Muscle layer of colon (tissue), 2 donors: ENCODE measurements at regions not wholly inside any gene's neighbourhood (a gene's known extent, or its start where the extent isn't known, plus 50 kb on each side); places are given as distances from the start of the nearest gene placed in this dataset.

Experiments
- H3K27ac ChIP-seq: one replicate; pipeline ENCODE4 v1.7.0; 2013; ENCODE audit warnings: low read depth, mild to moderate bottlenecking, low read length, moderate library complexity
- H3K27me3 ChIP-seq, 2 donors: one replicate each; pipeline ENCODE4 v1.7.0; 2013; ENCODE audit warnings: low read length in 2 of 2, mild to moderate bottlenecking in 2 of 2; ENCODE audit not compliant: insufficient read depth in 2 of 2, control insufficient read depth in 1 of 2
- H3K36me3 ChIP-seq: one replicate; pipeline ENCODE4 v1.7.0; 2013; ENCODE audit warnings: mild to moderate bottlenecking, low read length; ENCODE audit not compliant: insufficient read depth
- H3K4me1 ChIP-seq: one replicate; pipeline ENCODE4 v1.7.0; 2013; ENCODE audit warnings: mild to moderate bottlenecking, low read length; ENCODE audit not compliant: insufficient read depth
- H3K4me3 ChIP-seq, 2 donors: one replicate each; pipeline ENCODE4 v1.7.0; 2013; ENCODE audit warnings: low read length in 2 of 2, low read depth in 1 of 2, mild to moderate bottlenecking in 1 of 2, moderate library complexity in 1 of 2
- H3K9ac ChIP-seq: one replicate; pipeline ENCODE4 v1.7.0; 2013; ENCODE audit warnings: low read length
- H3K9me3 ChIP-seq: one replicate; pipeline ENCODE4 v1.7.0; 2013; ENCODE audit warnings: mild to moderate bottlenecking, low read length
- donor health status: abdominal sarcoma.
- donor health status: Adenocarcinoma of cecum.

DNA sequence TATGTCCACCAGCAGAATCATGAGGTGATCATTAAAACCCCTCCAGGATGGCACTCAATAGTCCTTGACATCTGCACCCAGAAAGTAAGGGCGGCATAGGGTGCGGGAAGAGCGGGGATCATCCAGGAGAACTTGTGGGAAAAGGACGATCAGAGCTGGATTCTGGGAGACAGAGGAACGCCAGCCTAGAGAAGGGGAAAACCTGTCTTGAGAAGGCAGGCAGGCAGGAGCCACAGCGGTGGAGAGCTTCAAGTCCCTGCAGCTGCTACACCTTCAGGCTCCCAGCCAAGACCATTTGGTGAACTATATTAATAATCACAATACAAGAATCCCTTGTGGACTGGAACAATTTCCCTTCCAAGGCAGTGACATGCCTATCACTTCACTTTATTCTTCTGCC lies 134.3 kb downstream of the BUD13 start:
- no peaks in the 10 kb centered on the region for H3K36me3 ChIP-seq
- H3K9me3 ChIP-seq = no peaks in the 10 kb centered on the region
- no peaks in the 10 kb centered on the region for H3K27me3 ChIP-seq
- no peak overlapping the region for H3K27ac ChIP-seq
- no peak overlapping the region for H3K9ac ChIP-seq
- no peak overlapping the region for H3K4me3 ChIP-seq
- no peaks in the 10 kb centered on the region for H3K4me1 ChIP-seq

DNA sequence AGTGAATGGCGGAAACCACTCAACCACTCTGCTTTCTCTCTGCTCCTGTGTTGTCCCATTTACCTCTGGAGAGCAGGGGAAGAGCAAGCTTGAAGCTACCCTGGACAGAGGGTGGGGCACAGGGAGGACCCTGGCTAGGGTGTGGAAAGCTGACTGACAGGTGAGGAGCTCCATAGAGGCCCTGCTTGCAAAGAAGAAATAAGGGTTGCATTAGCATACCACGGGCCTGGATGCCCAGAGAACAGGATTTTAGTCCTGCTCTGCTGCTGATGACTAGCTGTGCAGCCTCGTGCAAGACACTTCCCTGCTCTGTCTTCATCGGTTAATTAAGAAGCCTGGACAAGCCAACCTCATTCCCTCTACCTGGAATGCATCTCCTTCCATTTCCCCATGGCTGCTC lies 135.0 kb downstream of the BUD13 start:
- no peaks in the 10 kb centered on the region for H3K4me1 ChIP-seq
- no peaks in the 10 kb centered on the region for H3K9me3 ChIP-seq
- no peak overlapping the region for H3K9ac ChIP-seq
- no peaks in the 10 kb centered on the region for H3K36me3 ChIP-seq
- no peaks in the 10 kb centered on the region for H3K27me3 ChIP-seq
- no peak overlapping the region for H3K4me3 ChIP-seq
- no peak overlapping the region for H3K27ac ChIP-seq

DNA sequence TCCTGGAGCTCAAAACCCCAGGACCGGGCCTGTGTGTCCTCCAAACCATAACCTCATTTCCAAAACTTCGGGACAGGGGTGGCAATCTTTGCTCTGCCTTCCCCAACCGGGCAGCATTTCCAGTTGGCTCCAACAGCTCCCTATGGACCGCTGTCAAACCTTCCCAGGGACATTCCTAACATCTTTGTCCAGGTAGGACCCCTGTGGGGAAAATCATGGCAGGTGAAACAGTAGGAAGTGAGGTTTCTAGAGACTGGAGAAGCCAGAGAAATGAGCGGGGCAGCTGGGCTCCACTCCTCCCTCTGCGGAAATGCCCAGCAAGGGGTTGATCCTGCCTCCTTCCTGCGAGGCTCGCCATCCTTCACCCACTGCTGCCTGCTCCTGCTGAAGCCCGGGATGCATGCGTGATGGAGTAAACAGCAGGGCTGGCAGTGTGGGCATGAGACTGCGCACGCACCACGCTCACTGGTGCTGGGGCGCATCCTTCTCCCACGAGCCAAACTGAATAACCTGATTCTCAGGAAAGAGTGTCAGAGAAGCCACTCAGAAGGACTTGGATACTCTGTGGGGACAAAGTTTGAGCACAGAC lies 136.4 kb downstream of the BUD13 start:
- H3K36me3 ChIP-seq = no peaks in the 10 kb centered on the region
- H3K9me3 ChIP-seq = no peaks in the 10 kb centered on the region
- no peak overlapping the region for H3K4me3 ChIP-seq
- no peaks in the 10 kb centered on the region for H3K27me3 ChIP-seq
- H3K4me1 ChIP-seq = no peaks in the 10 kb centered on the region
- no peak overlapping the region for H3K27ac ChIP-seq
- no peak overlapping the region for H3K9ac ChIP-seq

DNA sequence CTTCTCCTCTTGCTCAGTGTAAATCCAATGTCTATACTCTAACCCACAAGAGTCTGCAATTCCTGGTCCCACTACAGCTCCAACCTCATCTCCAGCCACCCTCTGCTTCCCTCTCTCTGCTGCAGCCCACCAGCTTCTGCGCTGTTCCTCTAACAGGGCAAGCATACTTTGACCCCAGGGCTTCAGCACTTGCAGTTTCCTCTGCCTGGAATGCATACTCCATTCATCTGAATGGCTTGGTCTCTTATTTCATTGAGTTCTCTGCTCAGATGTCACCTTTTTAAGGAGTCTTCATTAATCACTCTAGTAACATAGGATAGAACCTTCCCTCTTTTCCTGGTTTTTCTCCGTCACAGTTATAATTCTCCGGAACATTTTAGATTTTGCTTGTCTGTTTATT lies 141.6 kb downstream of the BUD13 start:
- Histone ChIP-seq H3K27ac (no peak overlapping the region), H3K36me3 (no peaks in the 10 kb centered on the region), H3K9ac (no peak overlapping the region), H3K9me3 (no peaks in the 10 kb centered on the region), H3K4me3 (no peak overlapping the region), H3K4me1 (no peaks in the 10 kb centered on the region), H3K27me3 (no peaks in the 10 kb centered on the region)

DNA sequence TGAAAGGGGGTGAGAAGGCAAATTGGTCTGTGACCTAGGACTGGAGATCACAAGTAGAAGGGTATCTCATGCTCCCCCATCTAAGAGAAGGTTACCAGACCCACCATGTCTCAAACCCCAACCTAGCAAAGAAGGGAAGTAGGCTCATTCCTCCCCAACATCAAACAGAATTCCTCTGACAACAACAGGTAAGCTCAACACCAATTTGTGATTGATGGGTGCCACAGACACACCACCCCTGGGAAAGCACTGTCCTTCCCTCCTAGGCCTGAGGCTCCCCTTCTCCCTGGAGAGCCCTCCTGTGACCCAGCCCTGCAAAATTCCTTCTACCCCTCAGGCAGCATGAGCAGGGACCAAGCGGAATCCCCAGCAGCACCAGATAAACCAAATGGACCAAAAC lies 154.3 kb downstream of the BUD13 start:
- Histone ChIP-seq H3K27me3 (no peaks in the 10 kb centered on the region), H3K27ac (no peak overlapping the region), H3K9me3 (no peaks in the 10 kb centered on the region), H3K36me3 (no peaks in the 10 kb centered on the region), H3K4me3 (no peak overlapping the region), H3K4me1 (no peaks in the 10 kb centered on the region), H3K9ac (no peak overlapping the region)

DNA sequence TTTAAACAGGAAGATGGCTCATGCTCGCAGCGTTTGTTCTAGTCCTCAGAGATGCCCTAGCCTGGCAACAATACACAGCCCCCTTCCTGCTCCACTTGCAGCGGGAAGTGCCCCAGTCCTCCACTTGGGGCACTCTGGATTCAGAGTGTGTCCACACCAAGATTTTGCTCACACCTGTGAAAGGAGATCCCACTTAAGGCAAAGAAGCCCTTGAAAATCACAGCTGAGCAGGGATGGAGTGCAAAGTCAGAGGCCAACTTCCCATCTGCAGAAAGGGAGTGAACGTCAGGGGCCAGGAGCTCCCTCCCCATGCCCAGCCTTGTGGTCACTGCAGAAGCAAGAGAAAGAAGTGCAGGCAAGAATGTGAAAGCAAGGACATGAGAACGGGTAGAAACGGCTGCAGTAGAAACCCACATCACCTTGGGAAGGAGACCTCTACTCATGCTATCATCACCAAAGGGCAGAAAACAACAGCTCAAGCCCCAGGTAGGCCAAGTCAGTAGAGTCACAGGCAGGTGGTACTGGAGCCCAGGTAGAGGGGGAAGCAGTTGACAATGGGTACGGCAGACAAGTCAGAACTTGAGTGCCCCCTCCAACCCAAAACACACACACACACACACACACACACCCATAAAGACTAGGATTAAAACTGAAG lies 157.4 kb downstream of the BUD13 start:
- Histone ChIP-seq H3K9me3 (no peaks in the 10 kb centered on the region), H3K4me1 (no peaks in the 10 kb centered on the region), H3K36me3 (no peaks in the 10 kb centered on the region), H3K27ac (no peak overlapping the region), H3K27me3 (no peaks in the 10 kb centered on the region), H3K4me3 (no peak overlapping the region), H3K9ac (no peak overlapping the region)

DNA sequence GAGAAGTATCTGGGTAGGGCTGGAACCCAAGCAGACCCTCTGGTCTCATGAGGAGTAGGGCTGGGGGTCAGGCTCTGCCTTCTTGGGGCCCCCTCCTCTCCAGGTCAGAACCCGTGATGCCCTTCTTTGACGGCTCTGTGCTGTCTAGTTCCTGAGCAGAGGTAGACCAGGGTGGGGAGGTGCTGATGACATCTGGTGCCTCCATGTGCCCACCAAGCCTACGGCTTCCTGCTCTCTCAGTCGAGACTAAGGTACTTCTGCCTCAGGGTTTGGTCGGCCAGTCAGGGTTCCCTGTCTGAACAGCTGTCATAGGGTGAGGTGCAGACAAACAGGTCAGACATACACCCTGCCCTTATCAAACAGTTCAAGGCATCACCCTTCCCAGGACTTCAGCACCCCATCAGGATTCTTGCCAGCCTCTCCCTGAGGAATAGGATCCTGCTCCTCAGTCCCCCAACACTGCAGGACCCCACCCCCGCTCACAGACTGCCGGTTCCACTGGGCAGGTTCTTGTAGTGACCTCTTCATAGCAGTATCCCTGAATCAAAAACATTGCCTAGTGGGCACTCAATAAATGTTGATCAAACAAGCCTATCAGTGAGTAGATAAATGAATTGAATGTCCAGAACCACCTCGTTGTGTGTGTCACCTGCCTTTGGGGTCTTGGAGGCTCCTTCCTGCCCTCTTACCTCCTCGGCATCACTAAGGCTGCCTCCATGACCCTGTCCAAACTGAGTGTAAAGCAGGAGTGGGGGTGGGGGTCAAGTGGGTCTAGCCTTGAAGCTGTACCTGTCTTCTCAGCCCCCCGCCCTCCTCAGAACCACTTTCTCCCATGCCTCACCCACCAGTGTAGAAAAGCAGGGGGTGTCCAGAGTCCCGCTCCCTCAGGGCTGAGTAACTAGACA lies 158.2 kb downstream of the BUD13 start:
- Histone ChIP-seq H3K36me3 (no peaks in the 10 kb centered on the region), H3K27me3 (no peaks in the 10 kb centered on the region), H3K4me3 (no peak overlapping the region), H3K9ac (no peak overlapping the region), H3K27ac (no peak overlapping the region), H3K9me3 (no peaks in the 10 kb centered on the region), H3K4me1 (no peaks in the 10 kb centered on the region)

DNA sequence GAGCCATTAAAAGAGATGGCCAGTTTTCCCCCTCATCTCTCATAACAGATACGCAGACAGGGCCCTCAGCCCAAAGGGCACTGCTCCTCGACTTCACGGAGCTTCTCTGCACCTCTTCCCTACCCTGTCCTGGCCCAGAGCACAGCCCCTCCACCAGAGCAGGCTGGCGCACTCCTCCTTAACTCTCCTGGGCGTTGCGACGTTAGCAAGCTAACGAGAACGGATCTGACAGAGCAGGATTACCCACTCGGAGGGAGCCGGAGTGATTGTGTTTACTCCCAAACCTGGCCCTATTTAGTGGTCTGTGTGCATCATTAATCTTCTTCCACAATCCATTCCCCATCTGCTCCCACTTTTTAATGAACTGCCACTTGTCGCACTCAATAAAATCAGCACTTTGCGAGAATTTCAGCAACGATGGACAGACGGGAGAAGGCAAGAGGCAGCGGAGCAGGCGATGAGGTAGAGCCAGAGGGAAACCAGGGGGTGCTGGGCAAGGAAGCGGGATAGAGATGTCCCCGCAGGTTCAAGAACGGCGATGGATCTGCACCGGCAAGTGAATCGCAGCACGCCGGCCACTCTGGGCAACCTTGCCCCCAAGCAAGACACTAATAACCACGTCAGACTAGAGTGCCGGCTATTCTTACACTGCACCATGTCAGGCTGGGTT lies 159.4 kb downstream of the BUD13 start:
- H3K27ac ChIP-seq = no peak overlapping the region
- no peaks in the 10 kb centered on the region for H3K36me3 ChIP-seq
- no peaks in the 10 kb centered on the region for H3K27me3 ChIP-seq
- no peaks in the 10 kb centered on the region for H3K4me1 ChIP-seq
- no peak overlapping the region for H3K9ac ChIP-seq
- H3K4me3 ChIP-seq = no peak overlapping the region
- H3K9me3 ChIP-seq = no peaks in the 10 kb centered on the region

DNA sequence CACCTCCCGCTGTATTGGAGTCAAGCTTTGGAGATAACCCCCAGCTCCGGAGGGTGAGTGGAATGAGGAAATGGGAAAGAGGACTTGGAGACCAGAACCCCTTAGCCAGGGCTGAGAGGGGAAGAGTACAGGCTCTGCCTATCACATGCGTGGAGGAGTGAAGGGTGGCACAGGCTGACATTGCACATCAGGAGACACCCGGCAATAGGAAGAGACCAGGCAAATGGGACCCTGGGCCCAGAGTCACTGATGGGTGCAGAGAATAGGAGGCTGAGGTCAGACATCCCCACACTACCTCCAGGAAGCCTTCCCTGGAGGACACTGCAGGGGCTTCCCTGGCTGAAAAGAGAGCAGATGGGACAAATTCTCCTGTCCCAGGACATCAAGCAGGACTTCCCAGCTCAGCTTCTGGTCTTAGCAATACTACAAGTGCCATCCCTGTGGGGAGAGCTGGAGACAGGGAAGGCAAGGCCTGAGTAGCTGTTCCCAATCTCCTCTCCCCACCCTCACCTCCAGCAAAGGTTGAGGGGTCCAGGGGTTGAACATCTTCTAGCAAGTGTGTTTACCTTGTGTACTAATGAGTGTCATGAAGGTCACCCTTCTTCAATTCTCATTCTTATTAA lies 160.7 kb downstream of the BUD13 start:
- H3K36me3 ChIP-seq = no peaks in the 10 kb centered on the region
- H3K9me3 ChIP-seq = no peaks in the 10 kb centered on the region

DNA sequence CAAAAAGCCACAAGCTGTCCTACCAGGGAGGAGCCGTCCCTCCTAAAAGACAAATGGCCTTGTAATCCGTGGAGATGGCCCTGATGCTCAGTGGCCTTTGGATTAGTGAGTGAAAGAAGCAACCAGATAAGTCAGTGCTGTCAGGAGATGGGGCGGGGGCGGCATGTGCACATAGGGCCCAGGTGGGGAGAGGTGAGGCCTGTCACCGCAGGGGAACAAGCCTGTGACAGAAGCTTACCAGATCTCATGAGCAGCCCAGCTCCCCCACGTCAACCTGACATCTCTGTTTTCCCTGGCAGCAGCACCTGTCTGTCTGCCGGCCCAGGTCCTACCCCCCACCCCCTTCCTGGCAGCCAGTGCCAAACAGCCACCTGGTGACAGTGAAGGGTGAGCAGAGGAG lies 162.6 kb downstream of the BUD13 start:
- Histone ChIP-seq H3K9ac (no peak overlapping the region), H3K27me3 (no peaks in the 10 kb centered on the region), H3K9me3 (no peaks in the 10 kb centered on the region), H3K27ac (no peak overlapping the region), H3K36me3 (no peaks in the 10 kb centered on the region), H3K4me3 (no peak overlapping the region), H3K4me1 (no peaks in the 10 kb centered on the region)

More for the DNA sequence above, 160.7 kb downstream of the BUD13 start:
- Histone ChIP-seq H3K4me3 (no peak overlapping the region), H3K27ac (no peak overlapping the region), H3K9ac (no peak overlapping the region), H3K4me1 (no peaks in the 10 kb centered on the region), H3K27me3 (no peaks in the 10 kb centered on the region)

DNA sequence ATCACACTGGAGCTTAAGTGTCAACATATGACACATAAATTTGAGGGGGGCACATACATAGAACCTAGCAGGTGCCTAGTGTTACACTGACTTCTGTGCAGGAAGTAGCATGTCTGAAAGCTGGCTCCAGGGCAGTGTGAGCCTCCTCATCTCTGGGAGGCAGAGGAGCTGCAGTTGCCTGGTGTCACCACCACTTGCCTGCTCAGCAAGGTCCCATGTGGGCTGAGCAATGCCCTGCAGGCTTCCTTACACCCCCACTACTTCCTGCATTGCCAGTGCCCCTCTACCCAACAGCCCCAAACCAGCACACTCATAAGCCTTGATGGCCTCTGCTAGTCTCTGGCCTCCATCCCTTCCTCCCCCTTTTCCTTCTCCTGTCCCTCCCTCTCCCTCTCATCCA lies 165.8 kb downstream of the BUD13 start:
- H3K27me3 ChIP-seq = no peaks in the 10 kb centered on the region
- no peaks in the 10 kb centered on the region for H3K4me1 ChIP-seq

More for the DNA sequence above, 165.8 kb downstream of the BUD13 start:
- H3K36me3 ChIP-seq = no peaks in the 10 kb centered on the region
- no peak overlapping the region for H3K27ac ChIP-seq
- no peaks in the 10 kb centered on the region for H3K9me3 ChIP-seq
- no peak overlapping the region for H3K9ac ChIP-seq
- no peak overlapping the region for H3K4me3 ChIP-seq
